PC-9 (cell line): ENCODE measurements at regions not wholly inside any gene's neighbourhood (a gene's known extent, or its start where the extent isn't known, plus 50 kb on each side); places are given as distances from the start of the nearest gene placed in this dataset.

Experiments
- CTCF ChIP-seq: fragments of 200-600 bp; sonication (generic); conservative IDR thresholded peaks from 2 replicates; pipeline ENCODE4 v1.6.1; 2017; ENCODE audit warnings: mixed run types, antibody characterized with exemption, mild to moderate bottlenecking, moderate library complexity
- EZH2 ChIP-seq: fragments of 200-600 bp; sonication (generic); IDR thresholded peaks from 2 replicates; pipeline ENCODE4 v1.8.0; 2017; ENCODE audit warnings: antibody characterized with exemption, low read depth

- TF ChIP-seq CTCF: no peak
- no peak for TF ChIP-seq EZH2
Observed at GRCh38 chr22:48338793-48339705, 1488.6 kb downstream of the BRD1 start.
